ENCODE measurements at regions not wholly inside any gene's neighbourhood (a gene's known extent, or its start where the extent isn't known, plus 50 kb on each side); places are given as distances from the start of the nearest gene placed in this dataset.

- TF ChIP-seq, protein P1, sequence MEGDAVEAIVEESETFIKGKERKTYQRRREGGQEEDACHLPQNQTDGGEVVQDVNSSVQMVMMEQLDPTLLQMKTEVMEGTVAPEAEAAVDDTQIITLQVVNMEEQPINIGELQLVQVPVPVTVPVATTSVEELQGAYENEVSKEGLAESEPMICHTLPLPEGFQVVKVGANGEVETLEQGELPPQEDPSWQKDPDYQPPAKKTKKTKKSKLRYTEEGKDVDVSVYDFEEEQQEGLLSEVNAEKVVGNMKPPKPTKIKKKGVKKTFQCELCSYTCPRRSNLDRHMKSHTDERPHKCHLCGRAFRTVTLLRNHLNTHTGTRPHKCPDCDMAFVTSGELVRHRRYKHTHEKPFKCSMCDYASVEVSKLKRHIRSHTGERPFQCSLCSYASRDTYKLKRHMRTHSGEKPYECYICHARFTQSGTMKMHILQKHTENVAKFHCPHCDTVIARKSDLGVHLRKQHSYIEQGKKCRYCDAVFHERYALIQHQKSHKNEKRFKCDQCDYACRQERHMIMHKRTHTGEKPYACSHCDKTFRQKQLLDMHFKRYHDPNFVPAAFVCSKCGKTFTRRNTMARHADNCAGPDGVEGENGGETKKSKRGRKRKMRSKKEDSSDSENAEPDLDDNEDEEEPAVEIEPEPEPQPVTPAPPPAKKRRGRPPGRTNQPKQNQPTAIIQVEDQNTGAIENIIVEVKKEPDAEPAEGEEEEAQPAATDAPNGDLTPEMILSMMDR (conservative IDR thresholded peaks at IDR 0.05; ENCODE audit: low read length): no peak
- TF ChIP-seq EZH2phosphoT487 (IDR thresholded peaks at IDR 0.05; ENCODE audit: borderline replicate concordance, low read depth, low read length): no peak
Measured at GRCh38 chr21:38649120-38649519, 150.8 kb upstream of the ERG start.
